ENCODE measurements at regions not wholly inside any gene's neighbourhood (a gene's known extent, or its start where the extent isn't known, plus 50 kb on each side); places are given as distances from the start of the nearest gene placed in this dataset.
A peak's percentile ranks its signal among the peaks of the same experiment; 100 is the strongest.
"Not testable (repeated sequence)": the region's sequence is repeated elsewhere in the genome, so short reads cannot be mapped to it uniquely, and the experiment has no call there.

- DNase-seq (ENCODE audit: low spot score): not testable (repeated sequence)
Measured at GRCh38 chrY:26167332-26167731, 545.4 kb downstream of the CDY1 start.

- not testable (repeated sequence) for DNase-seq (ENCODE audit: low spot score)
Measured at GRCh38 chrY:26179326-26179725, 557.4 kb downstream of the CDY1 start.

- not testable (repeated sequence) for DNase-seq (ENCODE audit: low spot score)
Measured at GRCh38 chrY:26224974-26225373, 603.1 kb downstream of the CDY1 start.

- not testable (repeated sequence) for DNase-seq (ENCODE audit: low spot score)
Measured at GRCh38 chrY:26225468-26225867, 603.6 kb downstream of the CDY1 start.

GRCh38 chrY:26240944-26241343, 619.0 kb downstream of the CDY1 start:
- DNase-seq (ENCODE audit: low spot score): not testable (repeated sequence)

- DNase-seq (ENCODE audit: low spot score): not testable (repeated sequence)
Measured at GRCh38 chrY:26254262-26254661, 632.3 kb downstream of the CDY1 start.

- not testable (repeated sequence) for DNase-seq (ENCODE audit: low spot score)
Measured at GRCh38 chrY:26265449-26265848, 643.5 kb downstream of the CDY1 start.

GRCh38 chrY:26268421-26268820, 646.5 kb downstream of the CDY1 start:
- not testable (repeated sequence) for DNase-seq (ENCODE audit: low spot score)

GRCh38 chrY:26268934-26269333, 647.0 kb downstream of the CDY1 start:
- not testable (repeated sequence) for DNase-seq (ENCODE audit: low spot score)

- DNase-seq (ENCODE audit: low spot score): not testable (repeated sequence)
Measured at GRCh38 chrY:26273089-26273488, 651.2 kb downstream of the CDY1 start.

GRCh38 chrY:26306046-26306445, 684.1 kb downstream of the CDY1 start:
- DNase-seq (ENCODE audit: low spot score): not testable (repeated sequence)

GRCh38 chrY:26306630-26307385, 684.9 kb downstream of the CDY1 start:
- not testable (repeated sequence) for DNase-seq (ENCODE audit: low spot score)

- DNase-seq (ENCODE audit: low spot score): not testable (repeated sequence)
Measured at GRCh38 chrY:26308308-26308707, 686.4 kb downstream of the CDY1 start.

GRCh38 chrY:26315065-26315464, 693.1 kb downstream of the CDY1 start:
- DNase-seq (ENCODE audit: low spot score): peak; percentile 18

GRCh38 chrY:26319488-26320202, 697.7 kb downstream of the CDY1 start:
- not testable (repeated sequence) for DNase-seq (ENCODE audit: low spot score)

GRCh38 chrY:26322756-26323155, 700.8 kb downstream of the CDY1 start:
- not testable (repeated sequence) for DNase-seq (ENCODE audit: low spot score)

GRCh38 chrY:26352931-26353330, 731.0 kb downstream of the CDY1 start:
- not testable (repeated sequence) for DNase-seq (ENCODE audit: low spot score)

- no peak for DNase-seq (ENCODE audit: low spot score)
Measured at GRCh38 chrY:26354191-26354590, 732.3 kb downstream of the CDY1 start.

- DNase-seq (ENCODE audit: low spot score): not testable (repeated sequence)
Measured at GRCh38 chrY:26359869-26360268, 738.0 kb downstream of the CDY1 start.

- DNase-seq (ENCODE audit: low spot score): not testable (repeated sequence)
Measured at GRCh38 chrY:26360472-26360871, 738.6 kb downstream of the CDY1 start.

GRCh38 chrY:26363442-26363841, 741.5 kb downstream of the CDY1 start:
- not testable (repeated sequence) for DNase-seq (ENCODE audit: low spot score)

- DNase-seq (ENCODE audit: low spot score): not testable (repeated sequence)
Measured at GRCh38 chrY:26366091-26366490, 744.2 kb downstream of the CDY1 start.

- DNase-seq (ENCODE audit: low spot score): not testable (repeated sequence)
Measured at GRCh38 chrY:26372480-26372879, 750.6 kb downstream of the CDY1 start.
